Putamen (tissue), 1 donor: ENCODE measurements at regions not wholly inside any gene's neighbourhood (a gene's known extent, or its start where the extent isn't known, plus 50 kb on each side); places are given as distances from the start of the nearest gene placed in this dataset.
"Not testable (repeated sequence)": the region's sequence is repeated elsewhere in the genome, so short reads cannot be mapped to it uniquely, and the experiment has no call there.

Experiments
- DNase-seq: peaks from one replicate; pipeline ENCODE4 v3.0.0-alpha.2; 2016; ENCODE audit warnings: low spot score

- DNase-seq = no peak
Measured at GRCh38 chr9:30349526-30350513, 2034.6 kb upstream of the ACO1 start.

GRCh38 chr9:30356221-30356620 is 2028.2 kb upstream of the ACO1 start:
- DNase-seq = no peak

GRCh38 chr9:30362373-30362772 is 2022.1 kb upstream of the ACO1 start:
- DNase-seq = no peak

GRCh38 chr9:30366140-30366539 is 2018.3 kb upstream of the ACO1 start:
- not testable (repeated sequence) for DNase-seq

- DNase-seq = no peak
Measured at GRCh38 chr9:30382271-30382670, 2002.2 kb upstream of the ACO1 start.

GRCh38 chr9:30410273-30410672 is 1974.2 kb upstream of the ACO1 start:
- no peak for DNase-seq

GRCh38 chr9:30411571-30411970 is 1972.9 kb upstream of the ACO1 start:
- no peak for DNase-seq

- no peak for DNase-seq
Measured at GRCh38 chr9:30459156-30459555, 1925.3 kb upstream of the ACO1 start.

- no peak for DNase-seq
Measured at GRCh38 chr9:30476826-30477225, 1907.6 kb upstream of the ACO1 start.

GRCh38 chr9:30478684-30479083 is 1905.8 kb upstream of the ACO1 start:
- DNase-seq = no peak

GRCh38 chr9:30482499-30482898 is 1901.9 kb upstream of the ACO1 start:
- DNase-seq = no peak

- DNase-seq = no peak
Measured at GRCh38 chr9:30484690-30485089, 1899.8 kb upstream of the ACO1 start.

- DNase-seq = no peak
Measured at GRCh38 chr9:30504502-30504905, 1879.9 kb upstream of the ACO1 start.

- no peak for DNase-seq
Measured at GRCh38 chr9:30505311-30505710, 1879.1 kb upstream of the ACO1 start.

- DNase-seq = no peak
Measured at GRCh38 chr9:30506749-30507148, 1877.7 kb upstream of the ACO1 start.

GRCh38 chr9:30507166-30507565 is 1877.3 kb upstream of the ACO1 start:
- DNase-seq = peak; percentile 79

- DNase-seq = no peak
Measured at GRCh38 chr9:30511666-30512065, 1872.8 kb upstream of the ACO1 start.

GRCh38 chr9:30519166-30519565 is 1865.3 kb upstream of the ACO1 start:
- no peak for DNase-seq

- DNase-seq = no peak
Measured at GRCh38 chr9:30519756-30520155, 1864.7 kb upstream of the ACO1 start.

GRCh38 chr9:30522061-30522460 is 1862.4 kb upstream of the ACO1 start:
- DNase-seq = no peak

GRCh38 chr9:30522486-30522885 is 1862.0 kb upstream of the ACO1 start:
- peak; percentile 30 for DNase-seq

GRCh38 chr9:30524311-30524710 is 1860.1 kb upstream of the ACO1 start:
- DNase-seq = peak; percentile 32

- no peak for DNase-seq
Measured at GRCh38 chr9:30534455-30534854, 1850.0 kb upstream of the ACO1 start.

- no peak for DNase-seq
Measured at GRCh38 chr9:30534896-30535295, 1849.5 kb upstream of the ACO1 start.
